Ecto neural progenitor cell (in vitro differentiated cells): ENCODE measurements at regions not wholly inside any gene's neighbourhood (a gene's known extent, or its start where the extent isn't known, plus 50 kb on each side); places are given as distances from the start of the nearest gene placed in this dataset.
"Not testable (repeated sequence)": the region's sequence is repeated elsewhere in the genome, so short reads cannot be mapped to it uniquely, and the experiment has no call there.

Experiments
- DNase-seq: peaks from one replicate; pipeline ENCODE4 v3.0.0-alpha.2; 2018; ENCODE audit warnings: low spot score

DNA sequence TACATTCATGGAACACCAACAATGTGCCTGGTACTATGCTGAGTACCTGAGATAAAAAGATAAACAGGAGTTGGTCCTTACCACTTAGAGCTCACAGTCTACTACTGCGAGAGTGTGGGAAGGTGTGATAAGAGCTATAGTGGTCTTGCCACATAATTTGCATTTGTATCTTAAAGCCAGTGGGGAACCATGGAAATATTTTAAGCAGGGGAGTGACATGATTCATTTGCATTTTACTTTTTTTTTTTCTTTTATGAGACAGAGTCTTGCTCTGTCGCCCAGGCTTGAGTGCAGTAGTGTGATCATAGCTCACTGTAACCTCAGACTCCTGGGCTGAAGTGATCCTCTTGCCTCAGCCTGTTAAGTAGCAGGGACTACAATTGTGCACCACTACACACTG is 53.6 kb downstream of the SRGAP2 start:
- DNase-seq: not testable (repeated sequence)

DNA sequence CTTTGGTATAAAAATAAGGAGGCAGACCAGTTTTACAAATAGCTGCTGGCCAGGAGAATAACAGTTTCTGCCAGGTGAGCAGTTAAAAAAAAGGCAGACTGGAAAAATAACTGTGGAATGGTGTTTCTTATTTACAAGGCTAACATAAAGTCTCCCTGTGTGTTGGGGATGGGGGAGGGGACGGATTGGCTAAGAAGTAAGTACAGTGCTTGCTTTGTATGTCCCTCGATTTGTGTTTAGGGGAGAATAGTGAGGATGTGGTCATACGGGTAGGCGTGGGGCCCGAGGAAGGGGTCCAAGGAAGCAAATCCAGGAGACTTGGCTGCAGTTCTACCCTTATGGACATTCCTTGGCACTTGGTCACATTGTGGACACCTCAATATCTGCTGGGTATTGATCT is 58.1 kb downstream of the SRGAP2 start:
- not testable (repeated sequence) for DNase-seq

- not testable (repeated sequence) for DNase-seq
These were observed 59.1 kb downstream of the SRGAP2 start for GRCh38 chr1:206262424-206262823.

GRCh38 chr1:206264916-206265315 is 61.6 kb downstream of the SRGAP2 start:
- DNase-seq: not testable (repeated sequence)

DNA sequence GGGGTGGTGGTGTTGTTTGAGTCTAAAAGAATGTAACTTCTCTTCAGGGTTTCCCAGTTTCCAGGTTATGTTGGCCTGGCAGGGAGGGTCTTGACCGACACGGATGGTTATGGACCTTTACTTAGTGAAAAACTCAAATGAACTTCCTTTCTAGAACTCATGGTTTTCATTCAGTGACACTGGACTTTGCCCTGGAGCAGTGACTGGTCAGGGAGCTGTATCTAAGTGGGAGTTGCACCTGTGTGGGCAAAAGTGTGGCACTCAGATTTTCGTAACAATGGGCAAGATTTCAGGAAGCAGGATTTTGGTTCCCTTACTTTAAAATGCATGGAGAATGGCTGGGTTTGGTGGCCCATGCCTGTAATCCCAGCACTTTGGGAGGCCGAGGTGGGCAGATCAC is 67.8 kb downstream of the SRGAP2 start:
- not testable (repeated sequence) for DNase-seq

GRCh38 chr1:206273104-206273503 is 69.8 kb downstream of the SRGAP2 start:
- DNase-seq: not testable (repeated sequence)

DNA sequence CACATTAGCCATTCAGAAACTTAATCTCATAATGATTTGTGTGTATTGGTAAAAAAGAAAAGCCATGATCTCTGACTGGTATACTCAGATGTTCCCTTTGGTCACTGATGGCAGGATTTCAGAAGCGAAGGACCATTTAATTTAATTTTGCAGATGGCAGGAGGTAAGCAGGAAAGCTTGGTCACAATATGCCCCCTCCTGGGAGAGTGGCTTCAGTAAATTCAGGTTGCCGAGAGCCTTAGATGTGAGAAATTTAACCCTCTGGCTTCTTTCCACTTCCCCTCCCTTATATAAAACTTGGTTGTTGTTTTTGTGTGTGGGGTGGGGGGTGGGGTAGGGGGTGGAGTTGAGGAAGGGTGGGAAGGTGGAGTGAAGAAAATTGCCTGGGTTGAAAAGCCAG is 72.8 kb downstream of the SRGAP2 start:
- DNase-seq: not testable (repeated sequence)

DNA sequence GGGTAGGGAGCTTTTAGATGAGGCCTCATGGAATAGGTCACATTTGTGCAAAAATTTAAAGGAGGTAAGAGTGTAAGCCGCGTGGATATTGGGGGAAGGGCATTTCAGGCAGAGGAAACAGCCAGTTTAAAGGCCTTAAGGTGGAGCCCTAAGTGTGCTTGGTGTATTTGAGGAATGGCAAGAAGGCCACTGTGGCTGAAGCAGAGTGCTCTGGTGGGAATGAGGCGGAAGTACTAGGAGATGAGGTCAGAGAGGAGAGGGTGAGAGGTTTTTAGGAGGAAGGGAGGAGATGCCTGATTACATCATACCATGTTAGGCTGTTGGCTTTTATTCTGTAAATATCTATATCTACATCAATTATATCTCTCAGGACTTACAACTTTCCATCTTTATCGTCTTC is 75.3 kb downstream of the SRGAP2 start:
- not testable (repeated sequence) for DNase-seq

GRCh38 chr1:206280683-206281082 is 77.3 kb downstream of the SRGAP2 start:
- DNase-seq: not testable (repeated sequence)

DNA sequence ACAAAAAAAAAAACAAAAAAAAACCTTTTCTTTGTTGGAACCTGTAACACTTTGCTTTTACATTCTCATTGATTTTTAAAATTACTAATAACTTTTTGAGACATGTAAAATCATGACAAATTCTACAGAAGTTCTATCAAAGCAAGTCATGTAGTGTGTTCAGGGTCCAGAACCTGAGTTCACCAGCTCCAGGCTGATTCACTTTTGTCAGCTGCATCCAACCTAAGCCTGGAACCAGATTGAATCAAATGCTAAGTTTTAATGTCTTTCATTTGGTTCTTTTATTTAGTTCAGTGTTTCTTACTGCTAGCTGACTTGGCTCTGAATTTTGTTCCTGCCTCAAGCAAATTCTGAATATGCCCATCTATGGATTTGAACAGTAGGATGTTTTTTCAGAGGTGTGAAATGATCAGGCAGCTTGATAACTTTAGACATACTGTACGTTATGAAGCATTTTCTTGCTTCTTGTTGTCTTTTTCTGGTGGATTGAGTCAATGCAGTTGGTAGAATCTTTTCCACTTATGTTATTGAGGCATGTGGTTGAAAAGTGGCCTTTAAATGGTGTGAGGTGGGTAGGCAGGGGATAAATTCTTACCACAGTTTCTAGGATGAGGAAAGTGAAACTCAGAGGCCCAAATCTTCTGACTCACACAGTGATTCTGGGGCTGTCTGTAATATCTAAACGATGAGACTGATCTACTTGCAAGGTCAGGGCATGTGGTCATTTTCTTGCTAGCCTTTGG is 78.7 kb downstream of the SRGAP2 start:
- DNase-seq: not testable (repeated sequence)

- DNase-seq: not testable (repeated sequence)
These were observed 82.0 kb downstream of the SRGAP2 start for GRCh38 chr1:206285024-206285960.

DNA sequence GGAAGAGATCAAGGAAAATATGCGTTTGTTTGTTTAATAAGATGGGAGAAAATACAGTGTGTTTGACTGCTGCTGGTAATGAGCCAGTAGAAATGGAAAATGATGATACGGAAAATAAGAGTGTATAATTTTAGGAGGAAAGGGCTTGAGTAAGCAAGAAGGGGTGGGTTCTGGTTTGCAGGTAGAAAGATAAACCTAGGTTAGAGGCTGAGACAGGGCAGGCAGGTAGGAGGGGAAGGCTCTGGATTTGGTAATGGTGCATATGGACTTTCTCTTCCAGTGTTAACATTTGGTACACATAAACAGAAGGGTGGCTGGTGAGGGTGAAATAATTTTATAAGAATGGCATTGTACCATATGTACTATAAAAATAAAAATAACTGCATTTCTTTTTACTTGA is 84.4 kb downstream of the SRGAP2 start:
- not testable (repeated sequence) for DNase-seq

GRCh38 chr1:206288453-206288852 is 85.1 kb downstream of the SRGAP2 start:
- DNase-seq: not testable (repeated sequence)

- not testable (repeated sequence) for DNase-seq
These were observed 94.0 kb downstream of the SRGAP2 start for GRCh38 chr1:206297145-206298031.

GRCh38 chr1:206298032-206298392 is 94.7 kb downstream of the SRGAP2 start:
- not testable (repeated sequence) for DNase-seq

- not testable (repeated sequence) for DNase-seq
These were observed 95.9 kb downstream of the SRGAP2 start for GRCh38 chr1:206299181-206299791.

DNA sequence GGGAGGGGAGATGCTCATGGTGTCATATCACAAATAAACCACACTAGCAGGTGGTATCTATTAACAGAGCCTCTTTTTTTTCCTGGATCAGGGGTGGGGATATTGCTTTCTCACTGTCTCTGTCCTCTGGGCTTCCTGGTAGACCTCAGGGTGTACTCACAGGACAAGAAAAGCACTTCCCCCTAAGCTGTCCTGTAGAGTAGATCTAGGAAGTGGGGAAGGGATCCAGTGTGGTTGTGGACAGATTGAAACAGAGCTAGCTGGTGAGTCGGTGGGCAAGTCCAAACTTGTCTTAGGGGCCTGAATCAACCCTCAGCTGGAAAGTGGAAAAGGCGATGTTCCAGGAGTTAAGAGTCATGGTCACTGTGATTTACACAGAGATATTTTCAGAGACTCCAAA is 96.6 kb downstream of the SRGAP2 start:
- DNase-seq: not testable (repeated sequence)

DNA sequence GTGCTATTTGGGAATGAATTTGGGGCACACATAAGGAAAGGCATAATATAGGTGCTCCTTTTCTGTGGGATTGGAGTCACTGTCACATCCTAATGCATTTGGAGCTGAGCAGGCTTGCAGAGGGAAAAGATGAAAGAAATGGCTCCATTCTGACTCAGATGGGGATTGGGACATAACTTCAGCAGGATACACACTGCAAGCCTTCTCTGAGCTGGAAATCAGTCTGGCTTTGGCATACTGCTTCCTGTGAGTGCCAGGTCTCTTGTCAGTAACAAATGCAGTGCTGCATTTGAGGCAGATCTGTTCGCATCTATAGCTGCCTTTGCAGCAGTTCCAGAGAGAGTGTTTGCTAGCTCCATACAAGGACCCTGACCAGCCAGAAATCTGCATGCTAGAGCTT is 98.7 kb downstream of the SRGAP2 start:
- DNase-seq: not testable (repeated sequence)

- DNase-seq: not testable (repeated sequence)
These were observed 104.1 kb downstream of the SRGAP2 start for GRCh38 chr1:206307442-206307841.

DNA sequence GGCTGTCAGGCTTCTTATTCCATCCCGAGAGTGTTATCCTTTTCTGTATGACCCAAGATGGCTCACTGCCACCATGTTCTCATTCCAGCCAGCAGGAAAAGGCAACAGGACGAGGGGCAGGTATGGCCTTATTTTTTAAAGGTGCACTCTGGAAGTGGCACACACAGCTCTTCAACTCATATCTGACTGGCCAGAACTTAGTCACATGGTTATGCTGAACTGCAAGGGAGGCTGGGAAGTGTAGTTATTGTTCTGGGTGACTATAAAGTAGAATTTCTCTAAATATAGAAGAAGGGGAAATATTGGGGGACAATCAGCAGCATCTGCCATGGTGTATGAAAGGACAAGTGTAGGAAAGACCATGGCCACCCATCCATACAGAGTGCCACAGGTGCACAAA is 107.6 kb downstream of the SRGAP2 start:
- DNase-seq: not testable (repeated sequence)

DNA sequence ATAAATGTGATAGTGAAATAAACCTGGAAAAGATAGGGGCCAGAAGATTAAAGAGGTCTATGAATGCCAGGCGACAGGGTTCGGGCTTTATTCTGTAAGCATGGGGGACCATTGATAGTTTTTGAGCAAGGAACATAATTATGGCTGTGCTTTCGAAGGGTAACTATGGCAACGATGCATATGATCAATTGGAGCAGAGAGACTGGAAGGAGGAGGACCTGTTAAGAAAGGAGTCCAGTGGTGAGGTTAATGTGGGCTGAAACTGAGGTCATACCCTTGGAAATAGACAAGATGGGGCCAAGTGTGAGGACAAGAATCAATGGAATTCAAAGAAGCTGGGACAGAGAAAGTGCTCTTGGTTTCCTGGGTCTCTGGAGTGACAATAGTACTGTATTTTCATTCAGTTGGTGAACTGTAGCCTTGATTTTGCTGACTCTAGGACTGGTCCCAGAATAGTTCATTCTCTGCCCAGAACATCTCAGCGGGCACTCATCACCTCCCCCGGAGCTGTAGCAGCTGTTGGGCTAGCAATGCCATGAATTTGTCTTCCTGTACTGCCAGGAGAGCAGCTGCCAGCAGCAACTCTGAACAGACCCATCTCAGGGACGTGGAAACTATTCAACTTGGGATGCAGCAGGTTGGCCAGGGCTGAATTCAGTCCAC is 108.4 kb downstream of the SRGAP2 start:
- DNase-seq: not testable (repeated sequence)
